Stimulated activated CD4-positive, alpha-beta T cell treated with anti-CD3 and anti-CD28 coated beads, TNF-alpha, amount 100 ng/mL, for 24 hours (primary cell): ENCODE measurements at regions not wholly inside any gene's neighbourhood (a gene's known extent, or its start where the extent isn't known, plus 50 kb on each side); places are given as distances from the start of the nearest gene placed in this dataset.
"Not testable (repeated sequence)": the region's sequence is repeated elsewhere in the genome, so short reads cannot be mapped to it uniquely, and the experiment has no call there.

Experiments used
- DNase-seq, 3 experiments: peaks; one replicate each; pipeline ENCODE4 v3.0.0-alpha.2; 2020; ENCODE audit warnings: low read depth in 3 of 3

- no peak for DNase-seq
Observed at GRCh38 chr5:174987443-174988012, 263.1 kb downstream of the MSX2 start.

DNA sequence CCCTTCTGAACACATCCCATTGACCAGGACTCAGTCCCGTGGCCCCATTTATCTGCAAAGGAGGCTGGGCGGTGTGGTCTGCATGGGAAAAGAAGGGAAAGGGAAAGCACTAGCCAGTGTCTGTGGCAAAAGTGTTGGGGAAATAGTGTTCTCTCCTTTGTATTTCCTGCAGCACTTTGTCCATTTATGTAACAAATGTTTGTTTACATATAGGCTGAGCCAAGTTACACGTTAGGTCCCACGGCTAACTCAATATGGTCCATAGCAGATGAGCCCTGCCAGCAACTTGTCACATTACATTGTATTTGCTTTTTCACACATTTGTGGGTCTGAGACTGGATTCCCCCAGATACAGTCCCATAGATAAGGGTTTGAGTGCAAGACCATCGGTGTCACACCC lies 260.5 kb downstream of the MSX2 start:
- no peak for DNase-seq

GRCh38 chr5:174982485-174982884 lies 258.1 kb downstream of the MSX2 start:
- DNase-seq, result no peak

DNA sequence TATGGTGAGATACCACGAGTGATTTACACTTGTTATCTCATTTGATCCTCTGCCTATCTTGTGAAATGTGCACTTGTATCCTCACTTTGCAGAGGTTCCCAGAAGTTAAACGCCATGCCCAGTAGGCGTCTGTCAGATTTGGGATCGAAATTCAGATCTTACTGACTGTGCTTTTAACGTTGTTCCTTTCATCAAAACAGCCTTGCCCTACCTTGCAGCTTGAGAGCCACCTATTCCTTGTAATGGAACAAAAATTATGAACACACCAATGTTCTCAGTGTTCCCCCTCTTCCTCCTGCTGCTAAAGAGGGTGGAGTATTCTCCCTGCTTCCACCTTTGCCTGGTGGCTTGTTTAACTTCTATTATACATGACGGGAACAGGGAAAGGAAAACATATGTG lies 257.0 kb downstream of the MSX2 start:
- no peak for DNase-seq

GRCh38 chr5:174980952-174981351 lies 256.6 kb downstream of the MSX2 start:
- no peak for DNase-seq

GRCh38 chr5:174972291-174972690 lies 247.9 kb downstream of the MSX2 start:
- no peak for DNase-seq

DNA sequence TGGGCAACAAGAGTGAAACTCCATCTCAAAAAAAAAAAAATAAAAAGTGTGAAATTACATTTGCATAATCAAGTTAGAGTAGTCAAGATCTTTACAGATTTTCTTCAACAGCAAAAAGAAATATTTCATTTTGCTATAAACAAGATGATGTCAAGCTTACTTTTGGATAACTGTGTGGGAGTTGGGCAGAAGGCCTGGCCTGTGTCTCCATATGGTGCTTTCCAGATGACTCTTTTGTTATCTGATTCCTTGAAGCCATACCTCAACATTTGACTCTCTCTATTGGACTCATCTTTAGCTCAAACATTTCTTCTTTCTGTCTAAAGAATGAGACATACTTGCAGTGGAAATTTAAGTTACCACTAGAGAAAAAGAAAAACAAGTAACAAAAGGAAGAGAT lies 246.8 kb downstream of the MSX2 start:
- DNase-seq, result no peak

GRCh38 chr5:174970502-174970901 lies 246.1 kb downstream of the MSX2 start:
- no peak for DNase-seq

- no peak for DNase-seq
Observed at GRCh38 chr5:174953871-174954270, 229.5 kb downstream of the MSX2 start.

- DNase-seq, result peak; percentile 35 to 52 (median 38)
Observed at GRCh38 chr5:174951151-174951780, 226.9 kb downstream of the MSX2 start.

GRCh38 chr5:174947548-174947947 lies 223.2 kb downstream of the MSX2 start:
- DNase-seq, result no peak

GRCh38 chr5:174945853-174946252 lies 221.5 kb downstream of the MSX2 start:
- DNase-seq, result no peak

- no peak for DNase-seq
Observed at GRCh38 chr5:174943785-174944184, 219.4 kb downstream of the MSX2 start.

- not testable (repeated sequence) for DNase-seq
Observed at GRCh38 chr5:174943002-174943401, 218.6 kb downstream of the MSX2 start.

- DNase-seq, result no peak
Observed at GRCh38 chr5:174937201-174938123, 213.1 kb downstream of the MSX2 start.

DNA sequence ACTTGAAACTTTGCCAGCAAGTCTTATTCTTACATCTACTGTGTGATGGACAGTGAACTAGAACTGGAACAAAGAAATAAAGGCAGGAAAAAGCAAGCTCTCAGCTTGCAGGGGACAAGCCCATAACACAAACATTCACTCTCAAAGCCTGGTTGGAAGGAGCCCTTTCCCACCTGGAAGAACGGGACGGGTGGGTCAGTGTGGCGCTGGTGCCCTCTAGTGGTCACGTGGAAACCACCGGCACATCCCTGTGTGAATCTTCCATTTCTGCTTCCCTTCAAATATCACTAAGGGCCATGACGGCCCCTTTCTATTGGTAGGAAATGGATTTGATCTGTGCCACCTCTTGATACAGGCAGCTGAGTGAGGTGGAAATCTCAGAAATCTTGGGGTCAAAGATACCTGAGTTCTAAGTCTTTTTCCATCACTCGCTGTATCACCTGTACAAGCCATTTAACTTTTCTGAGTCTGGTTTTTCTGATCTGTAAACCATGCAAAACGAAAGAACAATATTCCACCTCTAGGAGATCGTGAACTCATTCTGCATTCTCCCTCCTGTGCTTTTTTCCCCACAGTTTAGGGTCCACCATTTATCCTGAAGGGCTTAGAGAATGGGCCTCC lies 211.6 kb downstream of the MSX2 start:
- peak in 2 of 3 experiments; percentile 11 to 26 for DNase-seq

- DNase-seq, result not testable (repeated sequence)
Observed at GRCh38 chr5:174931033-174931432, 206.7 kb downstream of the MSX2 start.

DNA sequence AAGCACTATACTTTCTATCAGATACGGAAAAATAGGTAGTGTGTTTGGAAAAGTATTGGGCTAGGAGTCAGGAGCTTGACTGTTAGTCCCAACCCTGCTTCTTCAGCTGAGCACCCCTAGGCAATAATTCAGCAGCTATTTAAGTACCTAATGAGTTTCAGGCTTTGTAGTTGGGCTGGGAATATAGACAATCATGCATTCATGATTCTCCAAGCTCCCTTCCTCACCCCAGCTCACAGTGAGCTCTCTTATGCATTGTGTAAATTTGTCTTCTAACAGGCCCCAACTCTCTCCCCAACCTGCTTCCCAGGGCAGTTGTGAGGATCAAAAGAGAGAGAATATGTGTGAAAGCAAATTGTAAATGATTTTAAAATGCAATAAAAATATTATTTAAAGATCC lies 201.2 kb downstream of the MSX2 start:
- DNase-seq, result no peak

- no peak for DNase-seq
Observed at GRCh38 chr5:174922955-174923354, 198.6 kb downstream of the MSX2 start.

DNA sequence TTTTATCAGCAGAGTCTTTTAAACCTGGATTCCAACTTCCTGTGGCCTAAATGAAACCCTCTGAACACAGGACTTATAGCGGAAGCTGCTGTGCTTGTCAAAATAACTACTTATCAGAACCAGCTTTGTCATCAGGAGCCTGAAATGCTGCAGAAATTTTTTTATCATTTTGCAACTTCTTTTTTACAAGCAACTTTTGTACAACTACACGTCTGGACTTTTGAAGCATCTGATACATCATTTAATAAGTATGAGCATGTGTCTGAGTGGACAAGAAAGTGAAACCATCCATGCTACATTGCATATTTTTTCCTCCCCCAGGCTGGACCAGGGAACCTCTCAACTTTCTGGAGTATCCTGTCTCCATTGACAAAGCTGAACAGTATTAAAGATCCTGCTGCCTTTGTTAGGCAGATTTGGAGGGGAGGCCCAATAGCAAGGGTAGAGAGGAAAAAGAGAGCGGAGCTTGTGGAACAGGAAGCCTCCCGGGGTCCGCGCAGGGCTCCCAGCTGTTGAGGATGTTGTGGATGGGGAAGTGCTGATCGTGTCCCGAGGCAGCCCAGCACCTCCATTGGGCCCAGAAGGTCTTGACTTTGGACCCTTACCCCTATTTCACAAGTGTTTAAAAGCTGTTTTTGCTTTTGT lies 196.6 kb downstream of the MSX2 start:
- no peak for DNase-seq

DNA sequence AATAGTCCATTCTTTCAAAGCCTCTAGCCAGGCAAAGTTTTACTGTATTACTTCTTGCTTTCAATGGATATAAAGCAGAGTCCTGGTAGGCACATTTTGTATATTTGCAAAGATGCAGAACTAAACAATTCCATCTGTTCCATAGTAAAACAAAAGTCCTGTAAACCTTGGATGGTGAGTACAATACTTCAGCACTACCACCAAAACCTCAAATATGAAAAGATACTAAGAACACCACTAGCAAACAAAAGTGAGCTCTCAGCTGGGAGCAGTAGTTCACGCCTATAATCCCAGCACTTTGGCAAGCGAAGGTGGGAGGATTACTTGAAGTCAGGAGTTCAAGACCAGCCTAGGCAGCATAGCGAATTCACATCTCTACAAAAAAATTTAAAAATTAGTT lies 195.0 kb downstream of the MSX2 start:
- no peak for DNase-seq

DNA sequence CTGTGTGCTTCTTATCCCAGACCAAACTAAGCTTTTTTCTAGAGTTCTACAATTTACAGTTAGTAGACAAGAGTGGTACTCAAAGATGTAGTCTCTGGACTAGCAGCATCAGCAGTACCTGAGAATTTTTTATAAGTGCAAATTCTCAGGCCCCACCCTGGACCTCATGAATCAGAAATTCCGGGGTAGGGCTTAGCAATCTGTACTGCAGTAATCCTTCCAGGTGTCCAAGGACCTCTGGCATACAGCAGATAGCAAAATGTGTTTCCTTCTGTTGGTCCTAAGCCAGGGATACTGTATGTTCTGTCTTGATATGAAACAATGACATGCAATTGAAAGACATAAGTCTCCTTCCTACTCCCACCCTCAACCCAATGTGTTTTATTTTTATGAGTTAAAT lies 194.3 kb downstream of the MSX2 start:
- DNase-seq, result no peak
